BLaER1 (cell line): ENCODE measurements at regions not wholly inside any gene's neighbourhood (a gene's known extent, or its start where the extent isn't known, plus 50 kb on each side); places are given as distances from the start of the nearest gene placed in this dataset.
"Not testable (repeated sequence)": the region's sequence is repeated elsewhere in the genome, so short reads cannot be mapped to it uniquely, and the experiment has no call there.

Source experiments
- H3K27ac ChIP-seq: shearing (Covaris generic); formaldehyde crosslinking; 2 replicates; pipeline ENCODE4 v1.8.1; 2022
- H3K27me3 ChIP-seq: shearing (Covaris generic); formaldehyde crosslinking; 2 replicates; pipeline ENCODE4 v1.8.1; 2022
- H3K36me3 ChIP-seq: shearing (Covaris generic); formaldehyde crosslinking; 2 replicates; pipeline ENCODE4 v1.8.1; 2022
- H3K4me1 ChIP-seq: shearing (Covaris generic); formaldehyde crosslinking; 2 replicates; pipeline ENCODE4 v1.8.1; 2022
- H3K4me2 ChIP-seq: shearing (Covaris generic); formaldehyde crosslinking; 2 replicates; pipeline ENCODE4 v1.8.1; 2022
- H3K4me3 ChIP-seq: shearing (Covaris generic); formaldehyde crosslinking; 2 replicates; pipeline ENCODE4 v1.8.1; 2022
- H3K9ac ChIP-seq: shearing (Covaris generic); formaldehyde crosslinking; 2 replicates; pipeline ENCODE4 v1.8.1; 2022
- H3K9me3 ChIP-seq: shearing (Covaris generic); formaldehyde crosslinking; 2 replicates; pipeline ENCODE4 v1.8.1; 2022
- H4K20me1 ChIP-seq: shearing (Covaris generic); formaldehyde crosslinking; 2 replicates; pipeline ENCODE4 v1.8.1; 2022
- Cebpa-rat ChIP-seq: shearing (Covaris generic); IDR thresholded peaks from 2 replicates; pipeline ENCODE4 v1.8.1; 2022

DNA sequence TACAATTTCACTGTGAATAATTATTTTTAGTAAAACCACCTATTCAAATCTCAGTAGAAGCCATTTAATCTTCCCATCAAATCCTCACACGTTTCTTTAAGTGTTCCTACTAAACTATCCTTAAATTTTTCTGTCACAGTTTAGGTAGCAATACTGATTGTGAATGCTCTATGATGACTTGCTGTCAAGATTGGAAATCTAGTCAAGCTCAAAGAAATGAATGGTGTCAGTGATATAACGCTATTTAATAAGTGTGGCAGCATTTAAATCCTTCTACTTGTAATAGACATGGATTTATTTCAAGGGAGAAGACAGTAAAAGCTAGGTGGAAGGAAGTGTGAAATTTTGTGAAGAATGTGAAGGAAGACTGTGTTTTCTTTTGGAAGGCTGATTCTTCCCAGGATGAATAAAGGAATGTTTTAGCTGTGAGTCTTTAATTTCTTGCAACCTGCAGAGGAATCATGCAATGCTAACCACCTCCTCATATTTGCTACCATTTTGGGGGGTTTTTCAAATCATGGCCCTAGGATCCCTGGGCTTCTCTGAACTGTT, 936.7 kb upstream of the NEGR1 start:
- Histone ChIP-seq H3K9me3 (peaks cover 4% of the 10 kb centered on the region; the same call in 1 of the 2 replicates), H3K4me3 (no peak overlapping the region), H3K36me3 (no peaks in the 10 kb centered on the region), H3K27me3 (no peaks in the 10 kb centered on the region), H3K4me2 (no peak overlapping the region), H3K9ac (no peak overlapping the region), H4K20me1 (no peaks in the 10 kb centered on the region), H3K4me1 (no peaks in the 10 kb centered on the region), H3K27ac (no peak overlapping the region)
- no peak for TF ChIP-seq Cebpa-rat

DNA sequence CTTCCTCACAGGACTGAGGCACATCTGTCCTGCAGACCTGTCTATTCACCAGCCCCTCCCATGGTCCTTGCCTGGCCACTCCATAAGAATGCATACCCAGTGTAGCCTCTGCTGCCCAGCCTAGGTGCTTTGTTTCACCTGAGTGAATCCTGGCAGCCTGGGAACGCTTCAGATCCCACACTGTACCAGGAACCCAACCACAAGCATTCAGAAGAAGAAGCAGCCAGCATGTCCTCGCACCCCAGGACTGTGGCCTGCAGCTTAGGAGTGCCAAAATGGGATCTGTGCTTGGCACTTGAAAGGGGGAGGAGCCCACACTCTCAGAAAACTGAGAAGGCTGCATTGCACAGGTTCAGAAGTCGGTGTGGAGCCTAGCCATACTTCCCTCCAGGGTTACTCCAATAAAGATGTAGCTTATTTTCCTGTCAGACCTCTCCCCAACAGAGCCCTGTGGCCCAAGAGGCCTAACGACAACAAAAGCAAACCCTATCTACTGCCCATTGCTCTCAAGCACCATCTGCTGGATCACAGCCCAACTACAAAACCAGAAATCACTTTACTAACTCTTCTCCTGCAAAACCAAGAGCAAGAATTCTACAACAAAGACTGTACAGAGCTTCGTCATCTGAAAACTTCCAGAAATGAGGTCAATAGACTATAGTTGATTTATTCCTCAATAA, 923.1 kb upstream of the NEGR1 start:
- H4K20me1 ChIP-seq = no peaks in the 10 kb centered on the region
- no peaks in the 10 kb centered on the region for H3K4me1 ChIP-seq
- TF ChIP-seq Cebpa-rat = no peak
- H3K4me2 ChIP-seq = no peak overlapping the region
- no peak overlapping the region for H3K27ac ChIP-seq
- no peaks in the 10 kb centered on the region for H3K36me3 ChIP-seq
- no peaks in the 10 kb centered on the region for H3K27me3 ChIP-seq
- H3K9ac ChIP-seq = no peak overlapping the region
- H3K9me3 ChIP-seq = no peaks in the 10 kb centered on the region
- H3K4me3 ChIP-seq = no peak overlapping the region

DNA sequence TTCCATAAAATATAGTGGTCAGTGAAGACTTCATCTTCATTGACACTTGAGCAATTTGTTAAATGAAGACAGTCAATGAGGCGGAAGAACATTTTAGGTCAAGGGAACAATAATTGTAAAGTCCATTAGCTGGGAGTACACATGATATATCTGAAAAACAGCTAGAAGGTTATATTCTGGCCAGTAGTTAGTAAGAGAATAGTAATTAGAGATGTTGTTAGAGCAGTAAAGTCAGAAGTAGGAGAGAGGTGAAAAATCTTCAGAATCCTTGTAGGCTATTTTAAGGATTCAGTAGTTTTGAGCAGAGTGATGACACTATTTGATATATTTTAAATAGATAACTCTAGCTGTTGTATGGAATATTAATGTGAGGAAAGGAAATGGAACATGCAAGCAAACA, 915.6 kb upstream of the NEGR1 start:
- no peak overlapping the region for H3K9ac ChIP-seq
- H3K36me3 ChIP-seq = no peaks in the 10 kb centered on the region
- H3K27me3 ChIP-seq = no peaks in the 10 kb centered on the region
- no peaks in the 10 kb centered on the region for H4K20me1 ChIP-seq
- no peak for TF ChIP-seq Cebpa-rat
- no peaks in the 10 kb centered on the region for H3K9me3 ChIP-seq
- H3K4me1 ChIP-seq = no peaks in the 10 kb centered on the region
- no peak overlapping the region for H3K4me2 ChIP-seq
- no peak overlapping the region for H3K4me3 ChIP-seq
- H3K27ac ChIP-seq = no peak overlapping the region

DNA sequence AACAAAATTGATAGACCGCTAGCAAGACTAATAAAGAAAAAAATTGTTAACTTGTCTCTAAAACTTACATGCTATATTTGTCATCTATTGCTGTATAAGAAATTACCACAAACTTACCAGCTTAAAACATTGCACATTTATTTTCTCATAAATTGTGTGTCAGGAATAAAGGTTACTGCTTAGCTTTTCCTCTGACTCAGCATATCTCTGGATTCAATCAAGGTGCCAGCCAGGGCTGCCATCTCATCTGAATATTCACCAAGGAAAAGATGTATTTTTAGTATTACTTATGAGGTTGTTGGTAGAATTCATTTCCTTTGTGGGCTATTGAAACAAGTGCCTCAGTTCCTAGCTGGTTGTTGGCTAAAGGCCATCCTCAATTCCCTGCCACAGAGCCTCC, 912.6 kb upstream of the NEGR1 start:
- Histone ChIP-seq H3K4me2 (no peak overlapping the region), H4K20me1 (no peaks in the 10 kb centered on the region), H3K27ac (no peak overlapping the region), H3K9ac (no peak overlapping the region), H3K4me1 (no peaks in the 10 kb centered on the region), H3K4me3 (no peak overlapping the region), H3K36me3 (no peaks in the 10 kb centered on the region), H3K27me3 (no peaks in the 10 kb centered on the region), H3K9me3 (no peaks in the 10 kb centered on the region)
- no peak for TF ChIP-seq Cebpa-rat

DNA sequence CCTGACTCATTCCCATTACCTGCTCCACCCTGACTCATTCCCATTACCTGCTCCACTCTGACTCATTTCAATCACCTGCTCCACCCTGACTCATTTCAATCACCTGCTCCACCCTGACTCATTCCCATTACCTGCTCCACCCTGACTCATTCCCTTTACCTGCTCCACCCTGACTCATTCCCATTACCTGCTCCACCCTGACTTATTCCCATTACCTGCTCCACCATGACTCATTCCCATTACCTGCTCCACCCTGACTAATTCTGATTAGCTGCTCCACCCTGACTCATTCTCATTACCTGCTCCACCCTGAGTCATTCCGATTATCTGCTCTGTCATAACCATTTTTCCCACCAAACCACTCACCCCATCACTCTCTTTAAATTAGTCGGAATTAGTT, 901.2 kb upstream of the NEGR1 start:
- not testable (repeated sequence) for H3K4me3 ChIP-seq, H3K9me3 ChIP-seq, H3K27me3 ChIP-seq, H4K20me1 ChIP-seq, H3K4me1 ChIP-seq, H3K4me2 ChIP-seq, H3K9ac ChIP-seq, H3K27ac ChIP-seq, H3K36me3 ChIP-seq

DNA sequence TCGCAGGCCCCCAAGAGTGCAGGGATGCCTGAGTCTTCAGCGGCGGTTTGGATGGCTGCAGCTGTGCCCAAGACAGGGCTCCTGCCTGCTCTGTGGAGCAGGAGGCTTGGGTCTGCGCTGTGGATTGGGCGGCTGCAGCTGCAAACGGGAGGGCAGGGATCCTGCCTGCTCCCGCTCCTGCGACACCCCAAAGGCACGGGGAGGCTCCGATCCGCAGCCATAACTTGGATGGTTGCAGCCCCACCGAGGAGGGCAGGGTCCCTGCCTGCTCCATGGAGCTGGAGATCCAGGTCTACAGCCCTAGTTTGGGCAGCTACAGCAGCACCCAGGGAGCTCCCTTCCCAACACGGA, 898.8 kb upstream of the NEGR1 start:
- Histone ChIP-seq H3K36me3 (no peaks in the 10 kb centered on the region), H4K20me1 (no peaks in the 10 kb centered on the region), H3K4me1 (no peaks in the 10 kb centered on the region), H3K9ac (no peak overlapping the region), H3K4me2 (no peak overlapping the region), H3K27me3 (no peaks in the 10 kb centered on the region), H3K9me3 (no peaks in the 10 kb centered on the region), H3K4me3 (no peak overlapping the region), H3K27ac (no peak overlapping the region)
- no peak for TF ChIP-seq Cebpa-rat

DNA sequence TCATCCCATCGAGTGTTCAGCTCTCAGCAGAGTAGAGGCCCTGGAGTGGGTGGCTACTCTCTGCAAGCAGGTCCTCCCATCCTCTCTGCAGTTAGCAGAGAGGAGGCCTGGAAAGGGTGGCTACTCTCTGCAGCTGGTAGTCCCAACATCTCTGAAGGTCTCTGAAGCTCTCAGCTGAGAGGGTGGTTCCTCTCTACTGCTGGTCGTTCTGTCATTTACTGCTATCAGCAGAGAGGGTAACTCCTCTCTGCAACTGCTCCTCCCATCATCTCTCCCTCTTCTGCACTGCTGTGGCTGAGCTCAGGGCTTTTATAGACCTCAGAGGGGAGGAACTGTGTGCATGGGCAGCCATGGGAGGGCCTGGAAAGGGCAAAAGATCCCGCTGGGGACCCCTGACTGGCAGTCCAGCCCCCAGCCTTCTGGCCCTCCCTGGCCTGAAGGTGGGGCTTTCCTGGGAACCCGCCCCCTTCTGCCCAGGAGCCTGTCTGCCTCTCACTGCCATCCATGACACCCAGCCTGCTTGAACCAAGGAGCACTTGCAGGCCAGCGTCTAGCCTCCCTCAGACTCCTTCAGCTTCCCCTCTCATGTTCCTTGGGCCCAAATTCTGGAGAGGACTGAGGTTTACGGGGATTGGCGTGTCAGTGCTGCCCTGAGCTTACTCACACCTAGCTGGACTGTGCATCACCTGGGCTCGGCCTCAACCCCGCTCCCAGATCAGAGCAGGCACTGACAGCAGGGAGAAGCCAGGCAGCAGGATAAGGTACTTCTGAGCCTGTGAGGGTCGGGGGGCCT, 898.3 kb upstream of the NEGR1 start:
- no peaks in the 10 kb centered on the region for H3K36me3 ChIP-seq
- H4K20me1 ChIP-seq = no peaks in the 10 kb centered on the region
- no peak for TF ChIP-seq Cebpa-rat
- no peak overlapping the region for H3K4me2 ChIP-seq
- H3K4me3 ChIP-seq = no peak overlapping the region
- no peaks in the 10 kb centered on the region for H3K4me1 ChIP-seq
- H3K9ac ChIP-seq = no peak overlapping the region
- no peaks in the 10 kb centered on the region for H3K27me3 ChIP-seq
- no peak overlapping the region for H3K27ac ChIP-seq
- no peaks in the 10 kb centered on the region for H3K9me3 ChIP-seq

DNA sequence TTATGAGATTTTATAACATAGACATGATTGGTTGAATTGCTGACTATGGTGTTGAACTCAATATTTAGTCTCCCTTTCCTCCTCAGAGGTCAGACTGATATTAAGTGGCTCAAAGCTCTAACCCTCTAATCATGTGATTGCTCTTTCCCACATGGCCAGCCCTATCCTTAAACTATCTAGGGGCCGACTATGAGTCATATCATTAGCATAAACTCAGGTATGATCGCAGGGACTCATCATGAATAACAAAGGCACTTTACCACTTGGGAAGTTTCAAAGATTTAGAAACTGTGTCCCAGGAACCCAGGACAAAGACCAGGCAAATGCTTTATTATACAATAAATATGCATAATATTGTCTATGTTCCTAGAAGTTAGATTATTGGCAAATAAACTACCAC, 894.6 kb upstream of the NEGR1 start:
- no peak overlapping the region for H3K4me2 ChIP-seq
- H3K9ac ChIP-seq = no peak overlapping the region
- no peaks in the 10 kb centered on the region for H3K36me3 ChIP-seq
- H3K9me3 ChIP-seq = no peaks in the 10 kb centered on the region
- no peaks in the 10 kb centered on the region for H3K4me1 ChIP-seq
- H3K27ac ChIP-seq = no peak overlapping the region
- H3K4me3 ChIP-seq = no peak overlapping the region
- no peaks in the 10 kb centered on the region for H4K20me1 ChIP-seq
- no peak for TF ChIP-seq Cebpa-rat
- H3K27me3 ChIP-seq = no peaks in the 10 kb centered on the region

DNA sequence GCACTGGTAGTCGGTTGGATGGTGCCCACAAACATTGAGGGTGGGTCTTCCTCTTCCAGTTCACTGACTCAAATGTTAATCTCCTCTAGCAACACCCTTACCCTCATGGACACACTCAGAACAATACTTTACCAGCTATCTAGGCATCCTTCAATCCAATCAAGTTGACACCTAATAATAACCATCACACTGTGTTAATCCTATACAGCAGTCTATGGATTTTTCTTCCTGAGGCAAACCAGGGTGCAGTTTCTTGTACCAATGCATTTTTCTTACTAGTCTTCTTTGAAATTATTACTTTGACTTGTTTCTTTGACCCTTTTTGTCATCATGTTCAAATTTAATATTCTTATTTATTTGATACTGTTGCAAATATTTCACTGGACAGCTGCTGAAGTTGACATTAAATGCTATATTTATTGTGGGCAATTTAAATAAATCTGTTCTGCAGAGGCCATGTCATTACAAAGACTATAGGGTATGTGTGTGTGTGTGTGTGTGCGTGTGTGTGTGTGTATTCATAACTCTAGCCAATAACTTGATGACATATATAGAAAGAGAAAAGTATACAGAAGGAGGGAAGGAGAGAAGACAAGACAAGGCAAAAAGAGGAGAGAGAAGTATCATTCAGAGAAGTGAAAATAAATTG, 884.8 kb upstream of the NEGR1 start:
- no peak for TF ChIP-seq Cebpa-rat
- H3K36me3 ChIP-seq = no peaks in the 10 kb centered on the region
- H3K27ac ChIP-seq = no peak overlapping the region

DNA sequence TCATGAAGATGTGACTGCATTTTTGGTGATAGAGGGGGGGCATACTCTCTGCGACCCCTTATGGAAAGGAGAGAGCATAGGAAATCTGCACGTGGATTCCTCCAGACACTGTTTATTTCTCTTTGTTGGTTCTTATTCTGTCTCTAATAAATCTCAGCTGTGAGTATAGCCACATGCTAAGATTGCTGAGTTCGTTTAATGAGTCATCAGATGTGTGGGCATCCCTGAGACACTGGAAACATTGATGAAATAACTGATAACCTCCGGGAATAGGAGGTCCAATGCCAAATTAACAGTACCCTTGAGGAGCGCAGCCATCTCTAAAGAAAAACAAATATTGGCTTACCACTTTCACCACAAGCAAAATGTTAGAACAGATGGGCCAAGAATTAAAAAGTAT, 880.2 kb upstream of the NEGR1 start:
- H3K9ac ChIP-seq = no peak overlapping the region
- no peaks in the 10 kb centered on the region for H3K9me3 ChIP-seq
- H3K4me1 ChIP-seq = no peaks in the 10 kb centered on the region
- no peak for TF ChIP-seq Cebpa-rat
- no peaks in the 10 kb centered on the region for H4K20me1 ChIP-seq
- H3K27me3 ChIP-seq = no peaks in the 10 kb centered on the region
- H3K36me3 ChIP-seq = no peaks in the 10 kb centered on the region
- no peak overlapping the region for H3K4me2 ChIP-seq
- no peak overlapping the region for H3K4me3 ChIP-seq
- no peak overlapping the region for H3K27ac ChIP-seq

More for the DNA sequence above, 884.8 kb upstream of the NEGR1 start:
- Histone ChIP-seq H4K20me1 (no peaks in the 10 kb centered on the region), H3K27me3 (no peaks in the 10 kb centered on the region), H3K4me2 (no peak overlapping the region), H3K9ac (no peak overlapping the region), H3K9me3 (no peaks in the 10 kb centered on the region), H3K4me3 (no peak overlapping the region), H3K4me1 (0 out of 2 replicates have a peak, but pooled peaks cover 4% of the 10 kb centered on the region)
